ENCODE measurements at regions not wholly inside any gene's neighbourhood (a gene's known extent, or its start where the extent isn't known, plus 50 kb on each side); places are given as distances from the start of the nearest gene placed in this dataset.

DNA sequence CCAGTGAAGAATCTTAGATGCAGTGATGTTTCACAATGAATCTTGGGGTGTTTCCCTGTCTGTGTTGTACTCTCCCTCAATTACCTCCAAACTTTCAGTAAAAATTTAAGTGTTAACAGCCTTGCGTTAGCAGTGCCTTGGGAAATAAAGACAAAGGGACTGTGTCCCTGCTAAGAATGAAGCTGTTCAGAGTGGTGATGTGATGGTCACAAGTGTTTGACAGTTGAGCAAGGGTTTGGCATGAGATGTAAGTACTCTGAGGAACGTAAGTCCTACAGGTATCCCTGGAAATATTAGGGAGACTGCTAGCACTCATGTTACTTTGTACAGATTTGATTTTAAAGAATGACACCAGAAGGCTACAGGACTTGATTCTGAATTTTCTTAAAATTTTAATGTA is 304.3 kb upstream of the DPH6 start:
- TF ChIP-seq, protein P1, sequence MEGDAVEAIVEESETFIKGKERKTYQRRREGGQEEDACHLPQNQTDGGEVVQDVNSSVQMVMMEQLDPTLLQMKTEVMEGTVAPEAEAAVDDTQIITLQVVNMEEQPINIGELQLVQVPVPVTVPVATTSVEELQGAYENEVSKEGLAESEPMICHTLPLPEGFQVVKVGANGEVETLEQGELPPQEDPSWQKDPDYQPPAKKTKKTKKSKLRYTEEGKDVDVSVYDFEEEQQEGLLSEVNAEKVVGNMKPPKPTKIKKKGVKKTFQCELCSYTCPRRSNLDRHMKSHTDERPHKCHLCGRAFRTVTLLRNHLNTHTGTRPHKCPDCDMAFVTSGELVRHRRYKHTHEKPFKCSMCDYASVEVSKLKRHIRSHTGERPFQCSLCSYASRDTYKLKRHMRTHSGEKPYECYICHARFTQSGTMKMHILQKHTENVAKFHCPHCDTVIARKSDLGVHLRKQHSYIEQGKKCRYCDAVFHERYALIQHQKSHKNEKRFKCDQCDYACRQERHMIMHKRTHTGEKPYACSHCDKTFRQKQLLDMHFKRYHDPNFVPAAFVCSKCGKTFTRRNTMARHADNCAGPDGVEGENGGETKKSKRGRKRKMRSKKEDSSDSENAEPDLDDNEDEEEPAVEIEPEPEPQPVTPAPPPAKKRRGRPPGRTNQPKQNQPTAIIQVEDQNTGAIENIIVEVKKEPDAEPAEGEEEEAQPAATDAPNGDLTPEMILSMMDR (IDR thresholded peaks at IDR 0.05) = no peak
- TF ChIP-seq, protein P2, sequence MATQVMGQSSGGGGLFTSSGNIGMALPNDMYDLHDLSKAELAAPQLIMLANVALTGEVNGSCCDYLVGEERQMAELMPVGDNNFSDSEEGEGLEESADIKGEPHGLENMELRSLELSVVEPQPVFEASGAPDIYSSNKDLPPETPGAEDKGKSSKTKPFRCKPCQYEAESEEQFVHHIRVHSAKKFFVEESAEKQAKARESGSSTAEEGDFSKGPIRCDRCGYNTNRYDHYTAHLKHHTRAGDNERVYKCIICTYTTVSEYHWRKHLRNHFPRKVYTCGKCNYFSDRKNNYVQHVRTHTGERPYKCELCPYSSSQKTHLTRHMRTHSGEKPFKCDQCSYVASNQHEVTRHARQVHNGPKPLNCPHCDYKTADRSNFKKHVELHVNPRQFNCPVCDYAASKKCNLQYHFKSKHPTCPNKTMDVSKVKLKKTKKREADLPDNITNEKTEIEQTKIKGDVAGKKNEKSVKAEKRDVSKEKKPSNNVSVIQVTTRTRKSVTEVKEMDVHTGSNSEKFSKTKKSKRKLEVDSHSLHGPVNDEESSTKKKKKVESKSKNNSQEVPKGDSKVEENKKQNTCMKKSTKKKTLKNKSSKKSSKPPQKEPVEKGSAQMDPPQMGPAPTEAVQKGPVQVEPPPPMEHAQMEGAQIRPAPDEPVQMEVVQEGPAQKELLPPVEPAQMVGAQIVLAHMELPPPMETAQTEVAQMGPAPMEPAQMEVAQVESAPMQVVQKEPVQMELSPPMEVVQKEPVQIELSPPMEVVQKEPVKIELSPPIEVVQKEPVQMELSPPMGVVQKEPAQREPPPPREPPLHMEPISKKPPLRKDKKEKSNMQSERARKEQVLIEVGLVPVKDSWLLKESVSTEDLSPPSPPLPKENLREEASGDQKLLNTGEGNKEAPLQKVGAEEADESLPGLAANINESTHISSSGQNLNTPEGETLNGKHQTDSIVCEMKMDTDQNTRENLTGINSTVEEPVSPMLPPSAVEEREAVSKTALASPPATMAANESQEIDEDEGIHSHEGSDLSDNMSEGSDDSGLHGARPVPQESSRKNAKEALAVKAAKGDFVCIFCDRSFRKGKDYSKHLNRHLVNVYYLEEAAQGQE (IDR thresholded peaks at IDR 0.05; ENCODE audit: insufficient read depth in 1 of 2, low read depth in 2 of 2, low read length in 1 of 2) = no peak
- TF ChIP-seq SIN3A (IDR thresholded peaks at IDR 0.05; ENCODE audit: borderline replicate concordance, insufficient read depth, low read depth, low read length) (no peak), POLR2AphosphoS5 (IDR thresholded peaks at IDR 0.05; ENCODE audit: low read depth, low read length) (no peak), TCF7L2 (IDR thresholded peaks at IDR 0.05; ENCODE audit: low read depth, low read length) (no peak)

Data from Panc1 (cell line).